ENCODE measurements at regions not wholly inside any gene's neighbourhood (a gene's known extent, or its start where the extent isn't known, plus 50 kb on each side); places are given as distances from the start of the nearest gene placed in this dataset.

GRCh38 chr13:22077205-22077683 is 406.4 kb downstream of the FGF9 start:
- no peak overlapping the region for H2AFZ ChIP-seq
- H3K27me3 ChIP-seq (ENCODE audit: insufficient read depth, low read depth), result peaks cover 14% of the 10 kb centered on the region
- CTCF ChIA-PET, result no interaction called here
- H3K9me3 ChIP-seq (ENCODE audit: insufficient read depth, low read depth), result no peaks in the 10 kb centered on the region
- H3K27ac ChIP-seq, result no peak overlapping the region
- H4K20me1 ChIP-seq (ENCODE audit: insufficient read depth), result no peaks in the 10 kb centered on the region
- POLR2A ChIA-PET (ENCODE audit: unreplicated experiment), result no interaction called here
- H3K4me2 ChIP-seq, result no peak overlapping the region
- no peak overlapping the region for H3K4me3 ChIP-seq
- no peaks in the 10 kb centered on the region for H3F3A ChIP-seq (ENCODE audit: insufficient read depth, low read depth)
- DNase-seq, result no peak
- intact Hi-C loops (cut with micrococcal nuclease; ENCODE audit: unreplicated experiment), result no loop called here
- H3K79me2 ChIP-seq (ENCODE audit: low read depth), result no peaks in the 10 kb centered on the region
- BruUV-seq (replicated peaks), result no TSS peak
- no peaks in the 10 kb centered on the region for H3K4me1 ChIP-seq (replicated peaks; ENCODE audit: insufficient read depth)
- no peak for TF ChIP-seq CTCF (conservative IDR thresholded peaks at IDR 0.05)
- no peak for TF ChIP-seq EZH2 (IDR thresholded peaks at IDR 0.05; ENCODE audit: low read depth)
- no peaks in the 10 kb centered on the region for H3K9me2 ChIP-seq (ENCODE audit: insufficient read depth)
- H3K36me3 ChIP-seq (ENCODE audit: low read depth), result no peaks in the 10 kb centered on the region

DNA sequence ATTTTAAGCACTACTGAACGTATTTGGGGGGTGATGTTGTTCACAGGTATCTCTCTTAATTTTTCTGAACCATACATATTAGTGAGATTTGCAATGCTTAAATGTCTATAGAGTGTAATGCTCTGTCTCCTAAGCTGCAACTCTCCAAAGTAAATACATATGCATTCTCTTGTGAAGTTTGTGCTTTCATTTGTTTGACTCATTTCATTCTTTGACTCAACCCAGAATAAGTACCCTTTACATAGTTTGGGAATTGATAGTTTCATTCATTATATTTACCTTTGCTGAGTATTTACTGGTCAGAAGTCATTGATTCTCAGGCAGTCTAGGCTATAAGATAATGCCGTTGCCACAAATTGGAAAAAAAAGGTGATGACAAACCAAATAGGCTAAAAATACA is 406.9 kb downstream of the FGF9 start:
- CTCF ChIA-PET, result no interaction called here
- BruUV-seq (replicated peaks), result no TSS peak

GRCh38 chr13:22079961-22080360 is 409.1 kb downstream of the FGF9 start:
- H3K79me2 ChIP-seq (ENCODE audit: low read depth), result no peaks in the 10 kb centered on the region
- no peaks in the 10 kb centered on the region for H3K9me3 ChIP-seq (ENCODE audit: insufficient read depth, low read depth)
- no peak overlapping the region for H3K4me2 ChIP-seq
- H2AFZ ChIP-seq, result no peak overlapping the region
- no peaks in the 10 kb centered on the region for H4K20me1 ChIP-seq (ENCODE audit: insufficient read depth)
- no peaks in the 10 kb centered on the region for H3F3A ChIP-seq (ENCODE audit: insufficient read depth, low read depth)
- ChIA-PET POLR2A (ENCODE audit: unreplicated experiment) (no interaction called here), CTCF (no interaction called here)
- no peaks in the 10 kb centered on the region for H3K9me2 ChIP-seq (ENCODE audit: insufficient read depth)
- peaks cover 29% of the 10 kb centered on the region for H3K27me3 ChIP-seq (ENCODE audit: insufficient read depth, low read depth)
- H3K27ac ChIP-seq, result no peak overlapping the region
- H3K4me1 ChIP-seq (replicated peaks; ENCODE audit: insufficient read depth), result no peaks in the 10 kb centered on the region
- H3K4me3 ChIP-seq, result no peak overlapping the region
- TF ChIP-seq CTCF (conservative IDR thresholded peaks at IDR 0.05), result no peak
- no peak for TF ChIP-seq EZH2 (IDR thresholded peaks at IDR 0.05; ENCODE audit: low read depth)
- BruUV-seq (replicated peaks), result no TSS peak
- H3K36me3 ChIP-seq (ENCODE audit: low read depth), result no peaks in the 10 kb centered on the region
- intact Hi-C loops (cut with micrococcal nuclease; ENCODE audit: unreplicated experiment), result no loop called here
- DNase-seq, result no peak

More for the DNA sequence above, 406.9 kb downstream of the FGF9 start:
- TF ChIP-seq EZH2 (IDR thresholded peaks at IDR 0.05; ENCODE audit: low read depth) (no peak), CTCF (conservative IDR thresholded peaks at IDR 0.05) (no peak)
- no peak overlapping the region for H3K4me3 ChIP-seq
- H3K79me2 ChIP-seq (ENCODE audit: low read depth), result no peaks in the 10 kb centered on the region
- no peak for DNase-seq
- intact Hi-C loops (cut with micrococcal nuclease; ENCODE audit: unreplicated experiment), result no loop called here
- no peaks in the 10 kb centered on the region for H3K9me2 ChIP-seq (ENCODE audit: insufficient read depth)
- H3K4me2 ChIP-seq, result no peak overlapping the region
- no peaks in the 10 kb centered on the region for H3K36me3 ChIP-seq (ENCODE audit: low read depth)
- POLR2A ChIA-PET (ENCODE audit: unreplicated experiment), result no interaction called here
- H4K20me1 ChIP-seq (ENCODE audit: insufficient read depth), result no peaks in the 10 kb centered on the region
- no peaks in the 10 kb centered on the region for H3K9me3 ChIP-seq (ENCODE audit: insufficient read depth, low read depth)
- H3K27ac ChIP-seq, result no peak overlapping the region
- no peaks in the 10 kb centered on the region for H3F3A ChIP-seq (ENCODE audit: insufficient read depth, low read depth)
- H2AFZ ChIP-seq, result no peak overlapping the region
- H3K27me3 ChIP-seq (ENCODE audit: insufficient read depth, low read depth), result peaks cover 14% of the 10 kb centered on the region
- H3K4me1 ChIP-seq (replicated peaks; ENCODE audit: insufficient read depth), result no peaks in the 10 kb centered on the region
